ENCODE measurements at regions not wholly inside any gene's neighbourhood (a gene's known extent, or its start where the extent isn't known, plus 50 kb on each side); places are given as distances from the start of the nearest gene placed in this dataset.
A peak's percentile ranks its signal among the peaks of the same experiment; 100 is the strongest.
"Not testable (repeated sequence)": the region's sequence is repeated elsewhere in the genome, so short reads cannot be mapped to it uniquely, and the experiment has no call there.

GRCh38 chr10:128191847-128192246 lies 65.6 kb upstream of the MKI67 start:
- DNase-seq (ENCODE audit: low spot score): no peak
- TF ChIP-seq, protein P1, sequence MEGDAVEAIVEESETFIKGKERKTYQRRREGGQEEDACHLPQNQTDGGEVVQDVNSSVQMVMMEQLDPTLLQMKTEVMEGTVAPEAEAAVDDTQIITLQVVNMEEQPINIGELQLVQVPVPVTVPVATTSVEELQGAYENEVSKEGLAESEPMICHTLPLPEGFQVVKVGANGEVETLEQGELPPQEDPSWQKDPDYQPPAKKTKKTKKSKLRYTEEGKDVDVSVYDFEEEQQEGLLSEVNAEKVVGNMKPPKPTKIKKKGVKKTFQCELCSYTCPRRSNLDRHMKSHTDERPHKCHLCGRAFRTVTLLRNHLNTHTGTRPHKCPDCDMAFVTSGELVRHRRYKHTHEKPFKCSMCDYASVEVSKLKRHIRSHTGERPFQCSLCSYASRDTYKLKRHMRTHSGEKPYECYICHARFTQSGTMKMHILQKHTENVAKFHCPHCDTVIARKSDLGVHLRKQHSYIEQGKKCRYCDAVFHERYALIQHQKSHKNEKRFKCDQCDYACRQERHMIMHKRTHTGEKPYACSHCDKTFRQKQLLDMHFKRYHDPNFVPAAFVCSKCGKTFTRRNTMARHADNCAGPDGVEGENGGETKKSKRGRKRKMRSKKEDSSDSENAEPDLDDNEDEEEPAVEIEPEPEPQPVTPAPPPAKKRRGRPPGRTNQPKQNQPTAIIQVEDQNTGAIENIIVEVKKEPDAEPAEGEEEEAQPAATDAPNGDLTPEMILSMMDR (IDR thresholded peaks at IDR 0.05; ENCODE audit: extremely low read depth, insufficient read depth, missing control alignments): no peak
- in situ Hi-C loops (cut with MboI; ENCODE audit: low pct_unique_long_range_greater_than_20kb, low sequenced_read_pairs, unreplicated experiment): no loop called here

DNA sequence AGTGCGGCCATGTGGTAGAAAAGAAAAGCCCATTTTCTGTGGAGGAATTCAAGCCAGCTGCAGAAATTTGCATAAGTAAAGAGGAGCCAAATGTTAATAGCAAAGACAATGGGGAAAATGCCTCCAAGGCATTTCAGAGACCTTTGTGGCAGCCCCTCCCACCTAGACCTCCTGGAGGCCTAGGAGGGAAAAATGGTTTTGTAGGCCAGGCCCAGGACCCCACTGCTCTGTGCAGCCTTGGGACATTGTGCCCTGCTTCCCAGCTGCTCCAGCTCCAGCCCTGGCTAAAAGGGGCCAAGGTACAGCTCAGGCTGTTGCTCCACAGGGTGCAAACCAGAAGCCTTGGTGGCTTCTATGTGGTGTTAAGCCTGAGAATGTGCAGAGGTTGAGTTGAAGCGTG lies 75.6 kb upstream of the MKI67 start:
- DNase-seq (ENCODE audit: low spot score); in situ Hi-C loops (cut with MboI; ENCODE audit: low pct_unique_long_range_greater_than_20kb, low sequenced_read_pairs, unreplicated experiment): not testable (repeated sequence)

GRCh38 chr10:128203028-128203427 lies 76.8 kb upstream of the MKI67 start:
- TF ChIP-seq, protein P1 (IDR thresholded peaks at IDR 0.05; ENCODE audit: extremely low read depth, insufficient read depth, missing control alignments): no peak
- in situ Hi-C loops (cut with MboI; ENCODE audit: low pct_unique_long_range_greater_than_20kb, low sequenced_read_pairs, unreplicated experiment): no loop called here
- DNase-seq (ENCODE audit: low spot score): no peak

DNA sequence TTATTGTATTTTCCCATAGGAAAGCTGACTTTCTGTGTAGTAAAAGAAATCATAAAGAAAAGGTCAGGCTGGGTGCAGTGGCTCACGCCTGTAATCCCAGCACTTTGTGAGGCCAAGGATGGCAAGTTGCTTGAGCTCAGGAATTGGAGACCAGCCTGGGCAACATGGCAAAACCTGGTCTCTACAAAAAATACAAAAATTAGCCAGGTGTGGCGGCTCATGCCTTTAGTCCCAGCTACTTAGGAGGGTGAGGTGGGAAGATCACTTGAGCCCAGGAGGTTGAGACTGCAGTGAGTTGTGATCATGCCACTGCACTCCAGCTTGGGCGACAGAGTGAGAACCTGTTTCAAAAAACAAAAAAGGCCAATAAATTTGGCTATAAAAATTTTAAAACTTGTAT lies 79.4 kb upstream of the MKI67 start:
- DNase-seq (ENCODE audit: low spot score); in situ Hi-C loops (cut with MboI; ENCODE audit: low pct_unique_long_range_greater_than_20kb, low sequenced_read_pairs, unreplicated experiment): not testable (repeated sequence)

DNA sequence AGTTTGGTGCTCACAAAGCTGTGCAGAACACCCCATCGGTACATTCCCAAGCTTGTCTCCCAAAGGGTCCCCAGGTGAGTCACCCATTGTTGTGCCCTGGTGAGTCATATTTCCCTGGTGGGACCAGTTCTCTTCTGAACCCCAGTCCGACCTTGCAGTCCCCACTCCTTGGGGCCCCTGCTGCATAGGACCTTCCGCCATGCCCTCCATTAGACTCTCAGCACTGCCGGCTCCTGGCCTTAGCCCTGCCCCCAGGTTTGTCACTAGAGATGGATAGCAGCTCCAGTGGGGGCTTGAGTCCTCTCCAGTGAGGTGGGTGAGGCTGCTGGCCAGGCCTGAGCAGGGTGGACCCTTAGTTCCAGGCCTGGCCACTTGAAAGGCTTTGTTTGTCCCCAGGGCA lies 80.5 kb upstream of the MKI67 start:
- TF ChIP-seq, protein P1 (IDR thresholded peaks at IDR 0.05; ENCODE audit: extremely low read depth, insufficient read depth, missing control alignments): no peak
- no peak for DNase-seq (ENCODE audit: low spot score)

DNA sequence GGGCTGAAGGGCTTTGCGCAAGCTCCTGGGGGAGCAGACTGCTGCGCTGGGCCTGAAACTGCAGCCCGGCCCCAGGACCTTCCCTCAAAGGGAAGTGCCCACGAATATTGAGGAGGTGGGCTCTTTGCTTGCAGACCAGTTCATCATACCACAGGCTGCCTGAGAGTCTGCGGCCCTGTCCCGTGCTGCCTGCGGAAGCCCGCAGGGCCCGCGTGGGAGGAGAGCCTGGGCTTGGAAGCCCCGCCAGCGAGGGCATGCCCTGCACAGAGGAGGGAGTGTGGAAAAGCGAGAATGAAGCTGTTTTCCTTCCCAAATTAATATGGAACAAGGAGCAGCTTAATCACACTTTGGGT lies 83.6 kb upstream of the MKI67 start:
- DNase-seq (ENCODE audit: low spot score): no peak
- in situ Hi-C loops (cut with MboI; ENCODE audit: low pct_unique_long_range_greater_than_20kb, low sequenced_read_pairs, unreplicated experiment): no loop called here
- TF ChIP-seq, protein P1 (IDR thresholded peaks at IDR 0.05; ENCODE audit: extremely low read depth, insufficient read depth, missing control alignments): no peak

More for the DNA sequence above, 80.5 kb upstream of the MKI67 start:
- in situ Hi-C loops (cut with MboI; ENCODE audit: low pct_unique_long_range_greater_than_20kb, low sequenced_read_pairs, unreplicated experiment): no loop called here

GRCh38 chr10:128210215-128211063 lies 84.2 kb upstream of the MKI67 start:
- TF ChIP-seq, protein P1 (IDR thresholded peaks at IDR 0.05; ENCODE audit: extremely low read depth, insufficient read depth, missing control alignments): peak; percentile 79
- in situ Hi-C loops (cut with MboI; ENCODE audit: low pct_unique_long_range_greater_than_20kb, low sequenced_read_pairs, unreplicated experiment): no loop called here
- peak; percentile 87 for DNase-seq (ENCODE audit: low spot score)
